ENCODE measurements at regions not wholly inside any gene's neighbourhood (a gene's known extent, or its start where the extent isn't known, plus 50 kb on each side); places are given as distances from the start of the nearest gene placed in this dataset.
"Not testable (repeated sequence)": the region's sequence is repeated elsewhere in the genome, so short reads cannot be mapped to it uniquely, and the experiment has no call there.

GRCh38 chr14:105857826-105858675 is 331.7 kb downstream of the TMEM121 start:
- no peaks in the 10 kb centered on the region for H3K9me3 ChIP-seq (ENCODE audit: control insufficient read depth, low read length)
- no peak overlapping the region for H3K9ac ChIP-seq (ENCODE audit: low read length)
- H3K4me1 ChIP-seq (ENCODE audit: control insufficient read depth, insufficient read depth, low read length): no peaks in the 10 kb centered on the region

GRCh38 chr14:105858676-105859025 is 332.3 kb downstream of the TMEM121 start:
- Histone ChIP-seq H3K9ac (ENCODE audit: low read length) (no peak overlapping the region), H3K36me3 (ENCODE audit: control insufficient read depth, insufficient read depth, low read length) (no peaks in the 10 kb centered on the region), H3K27me3 (ENCODE audit: control insufficient read depth, insufficient read depth, low read length) (no peaks in the 10 kb centered on the region), H3K4me3 (ENCODE audit: low read length) (no peak overlapping the region), H3K9me3 (ENCODE audit: control insufficient read depth, low read length) (no peaks in the 10 kb centered on the region), H3K4me1 (ENCODE audit: control insufficient read depth, insufficient read depth, low read length) (no peaks in the 10 kb centered on the region)

More at GRCh38 chr14:105857826-105858675, 331.7 kb downstream of the TMEM121 start:
- Histone ChIP-seq H3K4me3 (ENCODE audit: low read length) (no peak overlapping the region), H3K27me3 (ENCODE audit: control insufficient read depth, insufficient read depth, low read length) (no peaks in the 10 kb centered on the region), H3K36me3 (ENCODE audit: control insufficient read depth, insufficient read depth, low read length) (no peaks in the 10 kb centered on the region)

- not testable (repeated sequence) for H3K36me3 ChIP-seq (ENCODE audit: control insufficient read depth, insufficient read depth, low read length); H3K4me3 ChIP-seq (ENCODE audit: low read length); H3K27me3 ChIP-seq (ENCODE audit: control insufficient read depth, insufficient read depth, low read length); H3K9ac ChIP-seq (ENCODE audit: low read length); H3K4me1 ChIP-seq (ENCODE audit: control insufficient read depth, insufficient read depth, low read length); H3K9me3 ChIP-seq (ENCODE audit: control insufficient read depth, low read length)
These were observed 332.8 kb downstream of the TMEM121 start for GRCh38 chr14:105859073-105859716.

GRCh38 chr14:105859717-105860614 is 333.6 kb downstream of the TMEM121 start:
- H3K4me1 ChIP-seq (ENCODE audit: control insufficient read depth, insufficient read depth, low read length): no peaks in the 10 kb centered on the region
- H3K36me3 ChIP-seq (ENCODE audit: control insufficient read depth, insufficient read depth, low read length): no peaks in the 10 kb centered on the region
- H3K27me3 ChIP-seq (ENCODE audit: control insufficient read depth, insufficient read depth, low read length): no peaks in the 10 kb centered on the region
- no peaks in the 10 kb centered on the region for H3K9me3 ChIP-seq (ENCODE audit: control insufficient read depth, low read length)
- H3K9ac ChIP-seq (ENCODE audit: low read length): no peak overlapping the region
- no peak overlapping the region for H3K4me3 ChIP-seq (ENCODE audit: low read length)

- no peaks in the 10 kb centered on the region for H3K36me3 ChIP-seq (ENCODE audit: control insufficient read depth, insufficient read depth, low read length)
- H3K4me3 ChIP-seq (ENCODE audit: low read length): no peak overlapping the region
- H3K9me3 ChIP-seq (ENCODE audit: control insufficient read depth, low read length): no peaks in the 10 kb centered on the region
- H3K9ac ChIP-seq (ENCODE audit: low read length): no peak overlapping the region
- no peaks in the 10 kb centered on the region for H3K27me3 ChIP-seq (ENCODE audit: control insufficient read depth, insufficient read depth, low read length)
- H3K4me1 ChIP-seq (ENCODE audit: control insufficient read depth, insufficient read depth, low read length): no peaks in the 10 kb centered on the region
These were observed 334.5 kb downstream of the TMEM121 start for GRCh38 chr14:105860615-105861580.

- H3K27me3 ChIP-seq (ENCODE audit: control insufficient read depth, insufficient read depth, low read length): no peaks in the 10 kb centered on the region
- H3K9ac ChIP-seq (ENCODE audit: low read length): no peak overlapping the region
- H3K36me3 ChIP-seq (ENCODE audit: control insufficient read depth, insufficient read depth, low read length): no peaks in the 10 kb centered on the region
- no peaks in the 10 kb centered on the region for H3K4me1 ChIP-seq (ENCODE audit: control insufficient read depth, insufficient read depth, low read length)
- no peak overlapping the region for H3K4me3 ChIP-seq (ENCODE audit: low read length)
- H3K9me3 ChIP-seq (ENCODE audit: control insufficient read depth, low read length): no peaks in the 10 kb centered on the region
These were observed 335.6 kb downstream of the TMEM121 start for GRCh38 chr14:105861985-105862465.

GRCh38 chr14:105862581-105863239 is 336.3 kb downstream of the TMEM121 start:
- H3K36me3 ChIP-seq (ENCODE audit: control insufficient read depth, insufficient read depth, low read length): no peaks in the 10 kb centered on the region
- no peaks in the 10 kb centered on the region for H3K4me1 ChIP-seq (ENCODE audit: control insufficient read depth, insufficient read depth, low read length)
- H3K9me3 ChIP-seq (ENCODE audit: control insufficient read depth, low read length): no peaks in the 10 kb centered on the region
- no peak overlapping the region for H3K9ac ChIP-seq (ENCODE audit: low read length)
- H3K27me3 ChIP-seq (ENCODE audit: control insufficient read depth, insufficient read depth, low read length): no peaks in the 10 kb centered on the region
- H3K4me3 ChIP-seq (ENCODE audit: low read length): no peak overlapping the region

GRCh38 chr14:105863296-105864108 is 337.1 kb downstream of the TMEM121 start:
- H3K9me3 ChIP-seq (ENCODE audit: control insufficient read depth, low read length): no peaks in the 10 kb centered on the region
- no peaks in the 10 kb centered on the region for H3K36me3 ChIP-seq (ENCODE audit: control insufficient read depth, insufficient read depth, low read length)
- no peaks in the 10 kb centered on the region for H3K27me3 ChIP-seq (ENCODE audit: control insufficient read depth, insufficient read depth, low read length)
- no peaks in the 10 kb centered on the region for H3K4me1 ChIP-seq (ENCODE audit: control insufficient read depth, insufficient read depth, low read length)
- no peak overlapping the region for H3K4me3 ChIP-seq (ENCODE audit: low read length)
- H3K9ac ChIP-seq (ENCODE audit: low read length): no peak overlapping the region

- Histone ChIP-seq H3K9ac (ENCODE audit: low read length) (no peak overlapping the region), H3K27me3 (ENCODE audit: control insufficient read depth, insufficient read depth, low read length) (no peaks in the 10 kb centered on the region), H3K36me3 (ENCODE audit: control insufficient read depth, insufficient read depth, low read length) (no peaks in the 10 kb centered on the region), H3K4me1 (ENCODE audit: control insufficient read depth, insufficient read depth, low read length) (no peaks in the 10 kb centered on the region), H3K9me3 (ENCODE audit: control insufficient read depth, low read length) (no peaks in the 10 kb centered on the region), H3K4me3 (ENCODE audit: low read length) (no peak overlapping the region)
These were observed 337.7 kb downstream of the TMEM121 start for GRCh38 chr14:105864116-105864515.

GRCh38 chr14:105864651-105865265 is 338.4 kb downstream of the TMEM121 start:
- Histone ChIP-seq H3K9me3 (ENCODE audit: control insufficient read depth, low read length) (no peaks in the 10 kb centered on the region), H3K27me3 (ENCODE audit: control insufficient read depth, insufficient read depth, low read length) (no peaks in the 10 kb centered on the region)

More at GRCh38 chr14:105864651-105865265, 338.4 kb downstream of the TMEM121 start:
- Histone ChIP-seq H3K4me3 (ENCODE audit: low read length) (no peak overlapping the region), H3K4me1 (ENCODE audit: control insufficient read depth, insufficient read depth, low read length) (no peaks in the 10 kb centered on the region), H3K9ac (ENCODE audit: low read length) (no peak overlapping the region), H3K36me3 (ENCODE audit: control insufficient read depth, insufficient read depth, low read length) (no peaks in the 10 kb centered on the region)
